ENCODE measurements at regions not wholly inside any gene's neighbourhood (a gene's known extent, or its start where the extent isn't known, plus 50 kb on each side); places are given as distances from the start of the nearest gene placed in this dataset.

DNA sequence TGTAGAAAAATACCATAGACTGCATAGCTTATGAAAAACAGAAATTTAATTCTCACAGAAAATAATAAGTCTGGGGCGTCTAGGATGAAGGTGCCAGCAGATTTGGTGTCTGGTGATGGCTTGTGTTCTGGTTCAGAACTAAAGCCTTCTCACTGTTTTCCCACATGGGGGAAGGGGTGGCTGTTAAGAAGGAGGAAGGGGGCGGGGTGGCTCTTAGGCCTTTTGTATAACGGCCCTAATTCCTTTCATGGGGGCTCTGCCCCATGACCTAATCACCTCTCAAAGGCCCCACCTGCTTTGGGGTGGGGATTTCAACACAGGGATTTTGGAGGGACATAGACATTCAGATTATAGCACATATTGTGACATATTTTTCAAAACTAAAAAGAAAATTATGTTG lies 173.2 kb upstream of the TECRL start:
- TF ChIP-seq, protein P1, sequence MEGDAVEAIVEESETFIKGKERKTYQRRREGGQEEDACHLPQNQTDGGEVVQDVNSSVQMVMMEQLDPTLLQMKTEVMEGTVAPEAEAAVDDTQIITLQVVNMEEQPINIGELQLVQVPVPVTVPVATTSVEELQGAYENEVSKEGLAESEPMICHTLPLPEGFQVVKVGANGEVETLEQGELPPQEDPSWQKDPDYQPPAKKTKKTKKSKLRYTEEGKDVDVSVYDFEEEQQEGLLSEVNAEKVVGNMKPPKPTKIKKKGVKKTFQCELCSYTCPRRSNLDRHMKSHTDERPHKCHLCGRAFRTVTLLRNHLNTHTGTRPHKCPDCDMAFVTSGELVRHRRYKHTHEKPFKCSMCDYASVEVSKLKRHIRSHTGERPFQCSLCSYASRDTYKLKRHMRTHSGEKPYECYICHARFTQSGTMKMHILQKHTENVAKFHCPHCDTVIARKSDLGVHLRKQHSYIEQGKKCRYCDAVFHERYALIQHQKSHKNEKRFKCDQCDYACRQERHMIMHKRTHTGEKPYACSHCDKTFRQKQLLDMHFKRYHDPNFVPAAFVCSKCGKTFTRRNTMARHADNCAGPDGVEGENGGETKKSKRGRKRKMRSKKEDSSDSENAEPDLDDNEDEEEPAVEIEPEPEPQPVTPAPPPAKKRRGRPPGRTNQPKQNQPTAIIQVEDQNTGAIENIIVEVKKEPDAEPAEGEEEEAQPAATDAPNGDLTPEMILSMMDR (IDR thresholded peaks at IDR 0.05), result no peak
- Histone ChIP-seq H3K4me3 (no peak overlapping the region), H3K9me3 (no peaks in the 10 kb centered on the region), H3K27ac (no peak overlapping the region), H3K27me3 (no peaks in the 10 kb centered on the region), H3K36me3 (no peaks in the 10 kb centered on the region), H3K4me1 (no peaks in the 10 kb centered on the region)
- intact Hi-C loops (cut with DNase I), result no loop called here
- no peak for DNase-seq (ENCODE audit: low spot score in 2 of 2)

DNA sequence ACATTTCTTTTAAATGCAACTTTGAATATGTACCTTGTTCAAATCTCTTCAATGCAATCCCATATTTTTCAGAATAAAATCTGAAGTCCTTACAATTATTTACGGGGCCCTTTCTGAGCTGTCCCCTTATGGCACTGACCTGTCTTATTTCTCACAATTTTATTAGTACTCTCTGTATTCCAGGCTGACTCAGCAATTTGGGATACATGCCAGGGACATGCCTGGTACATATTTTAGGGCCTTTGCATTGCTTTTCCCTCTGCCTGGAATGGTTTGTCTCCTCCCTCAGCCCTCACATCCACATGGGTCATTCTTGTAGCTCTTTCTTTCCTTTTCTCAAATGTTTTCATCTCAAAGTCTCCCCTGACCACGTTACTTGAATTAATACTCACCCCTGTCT lies 172.2 kb upstream of the TECRL start:
- TF ChIP-seq, protein P1 (IDR thresholded peaks at IDR 0.05), result no peak
- Histone ChIP-seq H3K4me1 (no peaks in the 10 kb centered on the region), H3K36me3 (no peaks in the 10 kb centered on the region), H3K4me3 (no peak overlapping the region), H3K27ac (no peak overlapping the region), H3K9me3 (no peaks in the 10 kb centered on the region), H3K27me3 (no peaks in the 10 kb centered on the region)
- intact Hi-C loops (cut with DNase I), result no loop called here
- DNase-seq (ENCODE audit: low spot score in 2 of 2), result no peak

DNA sequence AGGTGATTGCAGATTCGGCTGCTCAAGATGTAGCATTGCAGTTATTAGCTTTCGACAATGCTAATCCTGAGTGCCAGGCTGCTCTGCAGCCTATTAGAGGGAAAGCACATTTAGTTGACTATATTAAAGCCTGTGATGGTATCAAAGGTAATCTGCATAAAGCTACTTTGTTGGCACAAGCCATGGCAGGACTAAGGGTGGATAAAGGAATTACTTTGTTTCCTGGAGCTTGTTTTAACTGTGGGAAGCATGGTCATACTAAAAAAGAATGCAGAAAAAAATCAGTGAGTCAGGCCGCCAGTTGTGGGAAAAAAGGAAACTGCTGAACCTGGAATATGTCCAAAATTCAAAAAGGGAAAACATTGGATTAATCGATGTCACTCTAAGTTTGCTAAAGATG lies 154.9 kb upstream of the TECRL start:
- Histone ChIP-seq H3K27me3 (no peaks in the 10 kb centered on the region), H3K36me3 (no peaks in the 10 kb centered on the region), H3K9me3 (no peaks in the 10 kb centered on the region), H3K4me3 (no peak overlapping the region), H3K27ac (no peak overlapping the region), H3K4me1 (no peaks in the 10 kb centered on the region)
- DNase-seq (ENCODE audit: low spot score in 2 of 2), result no peak
- TF ChIP-seq, protein P1 (IDR thresholded peaks at IDR 0.05), result no peak
- intact Hi-C loops (cut with DNase I), result no loop called here

DNA sequence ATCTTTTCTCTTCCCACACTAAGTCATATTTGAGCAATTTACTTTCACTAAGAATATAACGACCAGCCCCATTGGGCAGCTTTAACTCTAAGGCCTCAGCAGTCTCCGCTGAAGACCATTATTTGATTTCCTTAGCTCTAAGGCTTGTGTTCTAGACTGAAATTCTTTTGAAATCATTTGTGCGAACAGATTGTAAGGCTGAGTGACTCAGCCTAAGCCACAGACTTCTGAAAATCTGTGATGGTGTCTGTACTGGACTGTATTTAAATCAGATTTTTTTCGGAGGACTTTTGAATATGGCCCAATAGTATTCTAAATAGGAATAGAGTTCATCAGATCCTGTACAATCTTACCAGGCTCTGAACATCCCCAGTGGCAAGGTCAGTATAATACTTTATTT lies 150.3 kb upstream of the TECRL start:
- TF ChIP-seq, protein P1 (IDR thresholded peaks at IDR 0.05), result no peak
- no peak overlapping the region for H3K4me3 ChIP-seq
- H3K27ac ChIP-seq, result no peak overlapping the region
- no peak for DNase-seq (ENCODE audit: low spot score in 2 of 2)
- H3K36me3 ChIP-seq, result no peaks in the 10 kb centered on the region
- no peaks in the 10 kb centered on the region for H3K27me3 ChIP-seq
- H3K9me3 ChIP-seq, result no peaks in the 10 kb centered on the region
- no peaks in the 10 kb centered on the region for H3K4me1 ChIP-seq
- intact Hi-C loops (cut with DNase I), result no loop called here

DNA sequence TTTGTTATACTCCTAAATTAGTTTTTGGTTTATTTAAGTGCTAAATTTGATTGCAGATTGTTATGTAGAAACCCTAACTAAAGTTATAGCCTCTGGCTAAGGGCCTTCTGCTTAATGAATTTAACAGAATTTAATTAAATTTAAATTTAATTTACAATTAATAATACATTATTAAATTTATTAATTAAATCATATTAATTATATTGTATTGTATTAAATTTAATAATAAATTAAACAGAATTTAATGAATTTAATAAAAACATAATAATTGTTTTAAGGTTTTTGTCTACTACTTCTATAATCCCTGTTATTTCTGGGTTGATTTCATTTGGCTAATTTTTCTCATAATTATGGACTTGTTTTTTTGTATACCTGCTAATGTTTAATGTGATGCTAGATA lies 141.9 kb upstream of the TECRL start:
- Histone ChIP-seq H3K4me3 (no peak overlapping the region), H3K36me3 (no peaks in the 10 kb centered on the region), H3K27ac (no peak overlapping the region), H3K27me3 (no peaks in the 10 kb centered on the region), H3K9me3 (no peaks in the 10 kb centered on the region), H3K4me1 (no peaks in the 10 kb centered on the region)
- TF ChIP-seq, protein P1 (IDR thresholded peaks at IDR 0.05), result no peak
- DNase-seq (ENCODE audit: low spot score in 2 of 2), result no peak
- intact Hi-C loops (cut with DNase I), result no loop called here

DNA sequence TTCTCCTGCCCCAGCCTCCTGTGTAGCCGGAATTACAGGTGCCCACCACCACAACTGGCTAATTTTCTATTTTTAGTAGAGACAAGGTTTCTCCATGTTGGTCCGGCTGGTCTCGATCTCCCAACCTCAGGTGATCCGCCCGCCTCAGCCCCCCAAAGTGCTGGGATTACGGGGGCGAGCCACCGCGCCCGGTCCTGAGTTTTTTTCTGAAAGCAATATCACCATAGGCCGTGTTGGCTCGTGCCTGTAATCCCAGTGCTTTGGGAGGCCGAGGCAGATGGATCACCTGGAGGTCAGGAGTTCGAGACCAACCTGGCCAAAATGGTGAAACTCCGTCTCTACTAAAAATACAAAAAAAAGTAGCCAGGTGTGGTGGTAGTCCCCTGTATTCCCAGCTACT lies 136.3 kb upstream of the TECRL start:
- TF ChIP-seq, protein P1 (IDR thresholded peaks at IDR 0.05), result no peak
- H3K36me3 ChIP-seq, result no peaks in the 10 kb centered on the region
- H3K4me1 ChIP-seq, result no peaks in the 10 kb centered on the region
- H3K4me3 ChIP-seq, result no peak overlapping the region
- no peaks in the 10 kb centered on the region for H3K9me3 ChIP-seq
- intact Hi-C loops (cut with DNase I), result no loop called here
- H3K27me3 ChIP-seq, result no peaks in the 10 kb centered on the region
- no peak for DNase-seq (ENCODE audit: low spot score in 2 of 2)
- H3K27ac ChIP-seq, result no peak overlapping the region

Measured in ascending aorta (tissue), 2 donors.